GM12878 (cell line): ENCODE measurements at regions not wholly inside any gene's neighbourhood (a gene's known extent, or its start where the extent isn't known, plus 50 kb on each side); places are given as distances from the start of the nearest gene placed in this dataset.

Source experiments
- ATAC-seq: fragments of 200-7000 bp; cut with Tn5 transposase; 3 replicates; pipeline ENCODE4 v1.9.1; 2020; ENCODE audit warnings: mild to moderate bottlenecking, moderate library complexity
- BruUV-seq: library from RNA; stranded (reverse); fragments of 400-500 nt; replicated peaks from 2 replicates; lab custom pipeline; 2021; lab: Mats Ljungman, UMichigan
- CTCF ChIA-PET: fragments of 300-600 bp; sonication (Branson Sonifier 250); formaldehyde crosslinking; extraction: SDS; loops from one replicate; lab custom pipeline; 2021; ENCODE audit warnings: inconsistent platforms; lab: Yijun Ruan, JAX
- POLR2A ChIA-PET: fragments of 350-600 bp; formaldehyde crosslinking; extraction: SDS; loops from one replicate; lab custom pipeline; 2021; ENCODE audit warnings: inconsistent platforms; lab: Charles Lee
- RAD21 ChIA-PET: fragments of 300-600 bp; sonication (Branson Sonifier 250); formaldehyde crosslinking; loops from one replicate; lab custom pipeline; 2023; ENCODE audit warnings: antibody characterized with exemption; ENCODE audit not compliant: unreplicated experiment; lab: Charles Lee
- SMC1A ChIA-PET: fragments of 300-600 bp; sonication (Branson Sonifier 250); formaldehyde crosslinking; loops from one replicate; lab custom pipeline; 2023; ENCODE audit not compliant: unreplicated experiment, uncharacterized antibody; lab: Charles Lee
- DNase-seq: peaks from one replicate; pipeline ENCODE4 v3.0.0-alpha.2; 2011; ENCODE audit warnings: low read depth, low spot score
- FAIRE-seq: peaks from 3 replicates; lab custom pipeline; 2011; peaks lifted over from hg19 to GRCh38; lab: Jason Lieb, UNC
- H2AFZ ChIP-seq: 2 replicates; pipeline ENCODE4 v1.6.0; 2011; ENCODE audit warnings: low read depth, low read length, control low read depth; ENCODE audit not compliant: control insufficient read depth
- H3K27ac ChIP-seq: 2 replicates; pipeline ENCODE4 v1.5.1; 2011; ENCODE audit warnings: control low read depth; ENCODE audit not compliant: control insufficient read depth, insufficient read depth
- H3K27me3 ChIP-seq, 2 experiments: replicated peaks in 1 of 2; 2 replicates each; pipeline versions ENCODE4 v1.6.0 to v1.6.1; 2011; ENCODE audit warnings: low read length in 1 of 2; ENCODE audit not compliant: control insufficient read depth in 2 of 2, insufficient read depth in 2 of 2
- H3K36me3 ChIP-seq, 2 experiments: 2 replicates each; pipeline ENCODE4 v1.5.1; 2011; ENCODE audit warnings: low read length in 1 of 2; ENCODE audit not compliant: control insufficient read depth in 2 of 2, insufficient read depth in 2 of 2
- H3K4me1 ChIP-seq: 2 replicates; pipeline ENCODE4 v1.6.1; 2011; ENCODE audit warnings: mild to moderate bottlenecking, low read length, moderate library complexity, mixed read lengths; ENCODE audit not compliant: control insufficient read depth, insufficient read depth
- H3K4me2 ChIP-seq: 2 replicates; pipeline ENCODE4 v1.6.0; 2011; ENCODE audit warnings: control low read depth; ENCODE audit not compliant: control insufficient read depth, insufficient read depth
- H3K4me3 ChIP-seq: fragments of 200-600 bp; sonication (generic); 2 replicates; pipeline ENCODE4 v1.5.1; 2016
- H3K79me2 ChIP-seq: 2 replicates; pipeline ENCODE4 v1.6.0; 2011; ENCODE audit warnings: low read length; ENCODE audit not compliant: control insufficient read depth, insufficient read depth
- H3K9ac ChIP-seq: 2 replicates; pipeline ENCODE4 v1.8.0; 2011; ENCODE audit warnings: low read length, control low read depth, mixed read lengths; ENCODE audit not compliant: control insufficient read depth, insufficient read depth
- H3K9me3 ChIP-seq: replicated peaks from 3 replicates; pipeline ENCODE4 v1.5.1; 2011; ENCODE audit warnings: mild to moderate bottlenecking, low read length; ENCODE audit not compliant: control insufficient read depth, insufficient read depth
- H4K20me1 ChIP-seq: 2 replicates; pipeline ENCODE4 v1.6.0; 2011; ENCODE audit not compliant: control insufficient read depth, insufficient read depth
- DPF2 ChIP-seq: fragments of 450-650 bp; IDR thresholded peaks from 2 replicates; pipeline ENCODE4 v1.6.1; 2017; ENCODE audit warnings: mild to moderate bottlenecking
- NRF1 ChIP-seq: conservative IDR thresholded peaks from 2 replicates; pipeline ENCODE4 v1.6.1; 2011; ENCODE audit warnings: mild to moderate bottlenecking, low read depth, low read length, improper control_type of control experiment
- SIX5 ChIP-seq: IDR thresholded peaks from 2 replicates; pipeline ENCODE4 v1.6.1; 2011; ENCODE audit warnings: mild to moderate bottlenecking, low read depth, low read length, moderate library complexity; ENCODE audit not compliant: severe bottlenecking
- SRF ChIP-seq, 2 experiments: IDR thresholded peaks; 2 replicates each; pipeline ENCODE4 v1.6.1; 2011; ENCODE audit warnings: low read depth in 2 of 2, low read length in 2 of 2, mild to moderate bottlenecking in 1 of 2, moderate library complexity in 1 of 2
- STAT1 ChIP-seq: fragments of 450-650 bp; conservative IDR thresholded peaks from 2 replicates; pipeline ENCODE4 v1.6.1; 2014; ENCODE audit warnings: antibody characterized with exemption, mild to moderate bottlenecking
- WGBS: methylation state at CpG from one replicate; pipeline ENCODE4 v1.1.6; 2016; ENCODE audit warnings: low lambda C conversion rate; ENCODE audit not compliant: insufficient replicate concordance, insufficient coverage; ENCODE audit errors: missing lambda C conversion rate; 5-methylcytosine and 5-hydroxymethylcytosine counted together
- in situ Hi-C: fragments of 300-500 bp; cut with MboI; formaldehyde crosslinking; loops from 9 replicates; pipeline ENCODE4 v1.14.3; 2018; ENCODE audit warnings: mixed read lengths
- intact Hi-C: fragments of 100-400 bp; cut with micrococcal nuclease; formaldehyde crosslinking; loops from one replicate; pipeline ENCODE4 v1.14.2; 2022; ENCODE audit not compliant: unreplicated experiment
- TF ChIP-seq, protein P1 (sequence below): IDR thresholded peaks from 2 replicates; pipeline ENCODE4 v1.6.1; 2012; ENCODE audit warnings: low read length, inconsistent platforms
- TF ChIP-seq, protein P2 (sequence below): fragments of 450-650 bp; IDR thresholded peaks from 2 replicates; pipeline ENCODE4 v1.6.1; 2018; ENCODE audit warnings: borderline replicate concordance, mild to moderate bottlenecking; ENCODE audit not compliant: partially characterized antibody

DNA sequence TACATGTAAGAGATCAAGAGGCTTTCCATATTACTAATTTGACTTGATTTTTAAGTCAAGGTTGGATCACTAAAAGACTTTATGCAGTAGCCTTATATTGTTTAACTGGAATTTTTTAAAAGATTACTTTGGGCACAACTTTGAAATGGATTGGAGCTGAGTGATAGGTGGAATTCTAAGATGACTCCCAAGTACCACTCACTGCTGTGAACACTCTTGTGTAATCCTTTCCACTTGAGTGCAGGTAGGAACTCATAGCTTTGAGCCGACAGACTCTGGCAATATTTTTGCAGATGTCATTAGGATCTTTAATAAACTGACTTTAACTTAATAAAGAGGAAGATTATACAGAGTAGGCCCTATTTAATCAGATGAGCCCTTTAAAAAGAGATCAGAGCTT is 831.1 kb upstream of the NCAM2 start:
- Histone ChIP-seq H3K27me3 (no peaks in the 10 kb centered on the region), H3K27ac (no peak overlapping the region), H3K4me1 (no peaks in the 10 kb centered on the region), H3K9me3 (no peaks in the 10 kb centered on the region), H3K4me2 (no peak overlapping the region), H3K4me3 (no peak overlapping the region), H2AFZ (no peak overlapping the region), H4K20me1 (no peaks in the 10 kb centered on the region), H3K36me3 (no peaks in the 10 kb centered on the region), H3K9ac (no peak overlapping the region), H3K79me2 (no peaks in the 10 kb centered on the region)
- no peak for FAIRE-seq
- no peak for ATAC-seq
- DNase-seq: no peak
- in situ Hi-C loops: loop anchor here (10.0 kb wide), 1 partner anchor 62 kb away; no protein-coding TSS in a partner anchor
- no TSS peak for BruUV-seq
- TF ChIP-seq, protein P1, sequence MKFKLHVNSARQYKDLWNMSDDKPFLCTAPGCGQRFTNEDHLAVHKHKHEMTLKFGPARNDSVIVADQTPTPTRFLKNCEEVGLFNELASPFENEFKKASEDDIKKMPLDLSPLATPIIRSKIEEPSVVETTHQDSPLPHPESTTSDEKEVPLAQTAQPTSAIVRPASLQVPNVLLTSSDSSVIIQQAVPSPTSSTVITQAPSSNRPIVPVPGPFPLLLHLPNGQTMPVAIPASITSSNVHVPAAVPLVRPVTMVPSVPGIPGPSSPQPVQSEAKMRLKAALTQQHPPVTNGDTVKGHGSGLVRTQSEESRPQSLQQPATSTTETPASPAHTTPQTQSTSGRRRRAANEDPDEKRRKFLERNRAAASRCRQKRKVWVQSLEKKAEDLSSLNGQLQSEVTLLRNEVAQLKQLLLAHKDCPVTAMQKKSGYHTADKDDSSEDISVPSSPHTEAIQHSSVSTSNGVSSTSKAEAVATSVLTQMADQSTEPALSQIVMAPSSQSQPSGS: no peak
- TF ChIP-seq, protein P2, sequence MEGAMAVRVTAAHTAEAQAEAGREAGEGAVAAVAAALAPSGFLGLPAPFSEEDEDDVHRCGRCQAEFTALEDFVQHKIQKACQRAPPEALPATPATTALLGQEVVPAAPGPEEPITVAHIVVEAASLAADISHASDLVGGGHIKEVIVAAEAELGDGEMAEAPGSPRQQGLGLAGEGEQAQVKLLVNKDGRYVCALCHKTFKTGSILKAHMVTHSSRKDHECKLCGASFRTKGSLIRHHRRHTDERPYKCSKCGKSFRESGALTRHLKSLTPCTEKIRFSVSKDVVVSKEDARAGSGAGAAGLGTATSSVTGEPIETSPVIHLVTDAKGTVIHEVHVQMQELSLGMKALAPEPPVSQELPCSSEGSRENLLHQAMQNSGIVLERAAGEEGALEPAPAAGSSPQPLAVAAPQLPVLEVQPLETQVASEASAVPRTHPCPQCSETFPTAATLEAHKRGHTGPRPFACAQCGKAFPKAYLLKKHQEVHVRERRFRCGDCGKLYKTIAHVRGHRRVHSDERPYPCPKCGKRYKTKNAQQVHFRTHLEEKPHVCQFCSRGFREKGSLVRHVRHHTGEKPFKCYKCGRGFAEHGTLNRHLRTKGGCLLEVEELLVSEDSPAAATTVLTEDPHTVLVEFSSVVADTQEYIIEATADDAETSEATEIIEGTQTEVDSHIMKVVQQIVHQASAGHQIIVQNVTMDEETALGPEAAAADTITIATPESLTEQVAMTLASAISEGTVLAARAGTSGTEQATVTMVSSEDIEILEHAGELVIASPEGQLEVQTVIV: no peak
- TF ChIP-seq STAT1 (no peak), SRF (IDR thresholded peaks at IDR 0.05; ENCODE audit: low read depth in 2 of 2, low read length in 2 of 2) (no peak), DPF2 (no peak), SIX5 (no peak), NRF1 (no peak)
- RAD21 ChIA-PET: no interaction called here
- 5% methylated on average over 1 of the region's 1 CpG for WGBS
- SMC1A ChIA-PET: no interaction called here
- intact Hi-C loops: no loop called here
- CTCF ChIA-PET: no interaction called here
- POLR2A ChIA-PET: no interaction called here
